ENCODE measurements at regions not wholly inside any gene's neighbourhood (a gene's known extent, or its start where the extent isn't known, plus 50 kb on each side); places are given as distances from the start of the nearest gene placed in this dataset.

- H3K4me1 ChIP-seq (replicated peaks), result no peaks in the 10 kb centered on the region
- no peak overlapping the region for H3K4me3 ChIP-seq
- no peak for TF ChIP-seq CTCF (IDR thresholded peaks at IDR 0.05)
- TF ChIP-seq POLR2AphosphoS5 (IDR thresholded peaks at IDR 0.05), result no peak
- TF ChIP-seq POLR2A (IDR thresholded peaks at IDR 0.05), result no peak
- H3K9me3 ChIP-seq, result no peaks in the 10 kb centered on the region
- intact Hi-C loops (cut with DNase I), result no loop called here
- H3K27ac ChIP-seq, result no peak overlapping the region
- H3K27me3 ChIP-seq (replicated peaks; ENCODE audit: insufficient read depth), result no peaks in the 10 kb centered on the region
- DNase-seq (ENCODE audit: low spot score), result no peak
- no peaks in the 10 kb centered on the region for H3K36me3 ChIP-seq
- 75% methylated on average over 1 of the region's 1 CpG for WGBS
Measured at GRCh38 chr5:119926301-119926700, 296.9 kb downstream of the FAM170A start.

- Histone ChIP-seq H3K9me3 (no peaks in the 10 kb centered on the region), H3K36me3 (no peaks in the 10 kb centered on the region), H3K4me1 (replicated peaks) (no peaks in the 10 kb centered on the region), H3K27ac (no peak overlapping the region), H3K4me3 (no peak overlapping the region), H3K27me3 (replicated peaks; ENCODE audit: insufficient read depth) (no peaks in the 10 kb centered on the region)
- intact Hi-C loops (cut with DNase I), result no loop called here
- TF ChIP-seq POLR2AphosphoS5 (IDR thresholded peaks at IDR 0.05), result no peak
- no peak for TF ChIP-seq CTCF (IDR thresholded peaks at IDR 0.05)
- no peak for TF ChIP-seq POLR2A (IDR thresholded peaks at IDR 0.05)
- no peak for DNase-seq (ENCODE audit: low spot score)
Measured at GRCh38 chr5:119928974-119929373, 299.6 kb downstream of the FAM170A start.

- Histone ChIP-seq H3K4me3 (no peak overlapping the region), H3K9me3 (no peaks in the 10 kb centered on the region), H3K27ac (no peak overlapping the region), H3K4me1 (replicated peaks) (no peaks in the 10 kb centered on the region), H3K27me3 (replicated peaks; ENCODE audit: insufficient read depth) (no peaks in the 10 kb centered on the region), H3K36me3 (no peaks in the 10 kb centered on the region)
- intact Hi-C loops (cut with DNase I), result no loop called here
- no peak for DNase-seq (ENCODE audit: low spot score)
- 63% methylated on average over 4 of the region's 4 CpGs for WGBS
- no peak for TF ChIP-seq POLR2A (IDR thresholded peaks at IDR 0.05)
- TF ChIP-seq POLR2AphosphoS5 (IDR thresholded peaks at IDR 0.05), result no peak
- TF ChIP-seq CTCF (IDR thresholded peaks at IDR 0.05), result no peak
Measured at GRCh38 chr5:119930490-119930889, 301.1 kb downstream of the FAM170A start.

- no peaks in the 10 kb centered on the region for H3K27me3 ChIP-seq (replicated peaks; ENCODE audit: insufficient read depth)
- TF ChIP-seq POLR2A (IDR thresholded peaks at IDR 0.05), result no peak
- TF ChIP-seq CTCF (IDR thresholded peaks at IDR 0.05), result peak in 3 of 4 experiments; percentile 38 to 77 (median 54)
- no peak for TF ChIP-seq POLR2AphosphoS5 (IDR thresholded peaks at IDR 0.05)
- WGBS, result 44% methylated on average over 2 of the region's 2 CpGs
- intact Hi-C loops (cut with DNase I), result loop anchor here (5.0 to 10.0 kb wide), 2 partner anchors 514 to 862 kb away; no protein-coding TSS in a partner anchor
- no peaks in the 10 kb centered on the region for H3K36me3 ChIP-seq
- no peak overlapping the region for H3K4me3 ChIP-seq
- DNase-seq (ENCODE audit: low spot score), result no peak
- no peak overlapping the region for H3K27ac ChIP-seq
- H3K9me3 ChIP-seq, result no peaks in the 10 kb centered on the region
- no peaks in the 10 kb centered on the region for H3K4me1 ChIP-seq (replicated peaks)
Measured at GRCh38 chr5:119943148-119943547, 313.8 kb downstream of the FAM170A start.

- Histone ChIP-seq H3K4me3 (no peak overlapping the region), H3K4me1 (replicated peaks) (no peaks in the 10 kb centered on the region), H3K9me3 (no peaks in the 10 kb centered on the region), H3K36me3 (no peaks in the 10 kb centered on the region), H3K27me3 (replicated peaks; ENCODE audit: insufficient read depth) (no peaks in the 10 kb centered on the region), H3K27ac (no peak overlapping the region)
- TF ChIP-seq POLR2A (IDR thresholded peaks at IDR 0.05) (no peak), CTCF (IDR thresholded peaks at IDR 0.05) (no peak), POLR2AphosphoS5 (IDR thresholded peaks at IDR 0.05) (no peak)
- intact Hi-C loops (cut with DNase I), result loop anchor here (10.0 kb wide), 1 partner anchor 859 kb away; no protein-coding TSS in a partner anchor
- DNase-seq (ENCODE audit: low spot score), result no peak
Measured at GRCh38 chr5:119945691-119946090, 316.3 kb downstream of the FAM170A start.
